Immature natural killer cell (primary cell): ENCODE measurements at regions not wholly inside any gene's neighbourhood (a gene's known extent, or its start where the extent isn't known, plus 50 kb on each side); places are given as distances from the start of the nearest gene placed in this dataset.
A peak's percentile ranks its signal among the peaks of the same experiment; 100 is the strongest.

Experiments
- DNase-seq, 3 donors: peaks; one replicate each; pipeline ENCODE4 v3.0.0; 2022; ENCODE audit warnings: mixed read lengths in 1 of 3
- H3K27ac Mint-ChIP-seq, 6 donors: one replicate each; pipeline ENCODE4 v1.8.0; 2020; ENCODE audit warnings: mixed read lengths in 6 of 6, mild to moderate bottlenecking in 5 of 6, inconsistent platforms in 4 of 6, moderate library complexity in 3 of 6
- H3K27me3 Mint-ChIP-seq, 3 donors: one replicate each; pipeline ENCODE4 v1.8.0; 2020 to 2021; ENCODE audit warnings: low read depth in 3 of 3, mild to moderate bottlenecking in 3 of 3, mixed read lengths in 3 of 3, moderate library complexity in 3 of 3, inconsistent platforms in 1 of 3
- H3K36me3 Mint-ChIP-seq, 3 donors: one replicate each; pipeline ENCODE4 v1.8.0; 2020; ENCODE audit warnings: mixed read lengths in 3 of 3, inconsistent platforms in 2 of 3, mild to moderate bottlenecking in 2 of 3
- H3K4me1 Mint-ChIP-seq, 2 donors: one replicate each; pipeline ENCODE4 v1.8.0; 2020; ENCODE audit warnings: inconsistent platforms in 2 of 2, mild to moderate bottlenecking in 2 of 2, mixed read lengths in 2 of 2, moderate library complexity in 1 of 2
- H3K4me3 Mint-ChIP-seq, 5 donors: one replicate each; pipeline ENCODE4 v1.8.0; 2020; ENCODE audit warnings: mild to moderate bottlenecking in 5 of 5, mixed read lengths in 5 of 5, inconsistent platforms in 3 of 5, moderate library complexity in 3 of 5
- H3K9me3 Mint-ChIP-seq, 6 donors: one replicate each; pipeline ENCODE4 v1.8.0; 2020; ENCODE audit warnings: mild to moderate bottlenecking in 6 of 6, mixed read lengths in 6 of 6, inconsistent platforms in 4 of 6, moderate library complexity in 3 of 6

DNA sequence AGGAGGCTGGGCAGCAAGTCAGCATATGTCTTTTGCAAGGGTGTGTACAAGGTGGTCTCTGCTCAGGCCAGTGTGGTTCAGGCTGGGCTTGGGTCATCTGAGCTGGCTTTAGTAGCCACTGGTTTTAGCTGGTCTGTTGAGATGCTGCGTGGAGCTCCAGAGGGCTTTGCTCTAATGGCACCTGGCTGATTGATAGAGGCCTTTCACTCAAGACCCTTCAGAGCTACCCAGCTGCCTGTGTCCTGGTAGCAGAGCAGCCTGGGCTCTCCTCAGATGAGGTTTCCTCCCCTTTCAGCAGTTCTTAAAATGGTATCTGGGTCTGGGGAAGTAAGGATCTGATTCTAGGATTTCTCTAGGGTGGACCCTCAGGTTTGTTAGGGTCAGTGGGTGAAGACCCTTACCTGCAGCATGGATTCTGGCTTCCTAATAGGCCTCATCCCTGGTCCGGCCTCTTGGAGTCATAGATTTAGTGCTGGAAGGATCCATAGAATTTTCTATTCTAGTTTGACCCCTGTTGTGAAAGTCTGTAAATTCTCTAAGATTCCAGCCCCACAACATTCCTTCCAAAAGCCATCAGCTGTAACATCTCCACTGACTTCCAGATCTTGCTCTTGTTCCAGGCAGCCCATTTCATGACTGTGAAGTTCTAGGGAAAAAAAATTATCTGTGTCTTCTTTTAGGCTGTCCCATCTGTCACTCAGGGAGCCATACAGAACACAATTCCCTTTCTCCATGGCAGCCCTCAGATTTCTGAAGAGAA, 190.2 kb upstream of the ZBED5 start:
- Mint-ChIP-seq H3K36me3 (no peaks in the 10 kb centered on the region), H3K4me1 (no peaks in the 10 kb centered on the region), H3K9me3 (peaks cover 0 to 2% (median 0%) of the 10 kb centered on the region in 6 donors), H3K4me3 (no peak overlapping the region), H3K27ac (no peak overlapping the region), H3K27me3 (peaks cover 0 to 2% (median 0%) of the 10 kb centered on the region in 3 donors)
- no peak for DNase-seq

DNA sequence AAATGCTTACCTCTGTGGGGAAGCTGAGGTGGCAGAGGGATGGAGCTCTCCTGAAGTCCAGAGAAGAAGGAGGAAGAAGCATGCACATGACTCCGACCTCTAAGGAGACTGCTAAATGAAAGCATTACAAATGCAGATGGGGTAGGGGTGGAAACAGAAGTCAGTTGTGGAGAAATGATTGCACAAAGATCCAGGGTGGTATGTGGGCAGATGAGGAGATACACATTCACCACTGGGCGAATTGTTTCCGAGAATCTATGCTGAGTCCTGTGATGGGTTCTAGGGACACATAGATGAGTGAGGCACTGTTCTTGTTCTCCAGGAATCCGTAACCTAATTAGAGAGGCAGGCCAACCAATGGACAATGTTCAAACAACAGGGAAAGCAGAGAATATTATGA, 188.9 kb upstream of the ZBED5 start:
- DNase-seq = no peak
- Mint-ChIP-seq H3K27me3 (peaks cover 0 to 2% (median 0%) of the 10 kb centered on the region in 3 donors), H3K4me3 (no peak overlapping the region), H3K4me1 (no peaks in the 10 kb centered on the region), H3K9me3 (peaks cover 0 to 2% (median 0%) of the 10 kb centered on the region in 6 donors), H3K27ac (no peak overlapping the region), H3K36me3 (no peaks in the 10 kb centered on the region)

- no peak for DNase-seq
- Mint-ChIP-seq H3K4me1 (no peaks in the 10 kb centered on the region), H3K27me3 (peaks cover 0 to 2% (median 0%) of the 10 kb centered on the region in 3 donors), H3K27ac (no peak overlapping the region), H3K9me3 (peaks cover 0 to 2% (median 0%) of the 10 kb centered on the region in 6 donors), H3K4me3 (no peak overlapping the region), H3K36me3 (no peaks in the 10 kb centered on the region)
These were observed 187.5 kb upstream of the ZBED5 start for GRCh38 chr11:11045156-11045930.

- Mint-ChIP-seq H3K36me3 (no peaks in the 10 kb centered on the region), H3K27me3 (peaks cover 0 to 3% (median 0%) of the 10 kb centered on the region in 3 donors), H3K9me3 (peaks cover 0 to 2% (median 0%) of the 10 kb centered on the region in 6 donors), H3K4me3 (no peak overlapping the region), H3K27ac (no peak overlapping the region), H3K4me1 (no peaks in the 10 kb centered on the region)
- DNase-seq = no peak
These were observed 186.4 kb upstream of the ZBED5 start for GRCh38 chr11:11044137-11044855.

GRCh38 chr11:11043721-11044120, 185.9 kb upstream of the ZBED5 start:
- Mint-ChIP-seq H3K27me3 (peaks cover 0 to 3% (median 0%) of the 10 kb centered on the region in 3 donors), H3K4me1 (no peaks in the 10 kb centered on the region), H3K4me3 (no peak overlapping the region), H3K27ac (no peak overlapping the region), H3K36me3 (no peaks in the 10 kb centered on the region), H3K9me3 (peaks cover 0 to 2% (median 0%) of the 10 kb centered on the region in 6 donors)
- no peak for DNase-seq

GRCh38 chr11:11039208-11039965, 181.5 kb upstream of the ZBED5 start:
- peaks cover 0 to 1% (median 0%) of the 10 kb centered on the region in 6 donors for H3K9me3 Mint-ChIP-seq
- H3K36me3 Mint-ChIP-seq = no peaks in the 10 kb centered on the region
- H3K4me1 Mint-ChIP-seq = no peaks in the 10 kb centered on the region
- no peak for DNase-seq
- H3K27me3 Mint-ChIP-seq = peaks cover 0 to 3% (median 3%) of the 10 kb centered on the region in 3 donors
- no peak overlapping the region for H3K27ac Mint-ChIP-seq
- no peak overlapping the region for H3K4me3 Mint-ChIP-seq

DNA sequence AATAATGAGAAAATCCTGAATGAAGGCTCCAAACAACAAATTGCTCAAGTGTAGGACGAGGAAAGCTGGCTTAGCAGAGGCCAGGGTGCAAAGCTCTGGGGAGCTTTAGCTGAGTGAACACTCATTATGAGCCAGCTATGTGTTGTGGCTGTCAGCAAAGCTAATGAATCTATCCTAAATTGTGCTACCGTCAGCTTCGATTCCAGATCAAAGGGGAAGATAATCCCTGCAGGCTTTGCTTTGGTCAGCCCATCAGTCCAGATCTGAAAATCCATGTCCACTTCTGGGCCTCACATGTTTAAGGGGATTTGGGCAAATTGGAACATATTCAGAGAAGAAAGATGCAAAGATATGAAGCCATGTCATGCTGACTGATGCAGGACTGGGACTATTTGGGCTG, 180.9 kb upstream of the ZBED5 start:
- Mint-ChIP-seq H3K9me3 (peaks cover 0 to under 1% (median 0%) of the 10 kb centered on the region in 6 donors), H3K4me1 (no peaks in the 10 kb centered on the region), H3K36me3 (no peaks in the 10 kb centered on the region), H3K4me3 (no peak overlapping the region), H3K27ac (no peak overlapping the region), H3K27me3 (peaks cover 0 to 4% (median 2%) of the 10 kb centered on the region in 3 donors)
- DNase-seq = no peak

- no peak overlapping the region for H3K4me3 Mint-ChIP-seq
- H3K36me3 Mint-ChIP-seq = no peaks in the 10 kb centered on the region
- no peak overlapping the region for H3K27ac Mint-ChIP-seq
These were observed 180.5 kb upstream of the ZBED5 start for GRCh38 chr11:11038352-11038751.

DNA sequence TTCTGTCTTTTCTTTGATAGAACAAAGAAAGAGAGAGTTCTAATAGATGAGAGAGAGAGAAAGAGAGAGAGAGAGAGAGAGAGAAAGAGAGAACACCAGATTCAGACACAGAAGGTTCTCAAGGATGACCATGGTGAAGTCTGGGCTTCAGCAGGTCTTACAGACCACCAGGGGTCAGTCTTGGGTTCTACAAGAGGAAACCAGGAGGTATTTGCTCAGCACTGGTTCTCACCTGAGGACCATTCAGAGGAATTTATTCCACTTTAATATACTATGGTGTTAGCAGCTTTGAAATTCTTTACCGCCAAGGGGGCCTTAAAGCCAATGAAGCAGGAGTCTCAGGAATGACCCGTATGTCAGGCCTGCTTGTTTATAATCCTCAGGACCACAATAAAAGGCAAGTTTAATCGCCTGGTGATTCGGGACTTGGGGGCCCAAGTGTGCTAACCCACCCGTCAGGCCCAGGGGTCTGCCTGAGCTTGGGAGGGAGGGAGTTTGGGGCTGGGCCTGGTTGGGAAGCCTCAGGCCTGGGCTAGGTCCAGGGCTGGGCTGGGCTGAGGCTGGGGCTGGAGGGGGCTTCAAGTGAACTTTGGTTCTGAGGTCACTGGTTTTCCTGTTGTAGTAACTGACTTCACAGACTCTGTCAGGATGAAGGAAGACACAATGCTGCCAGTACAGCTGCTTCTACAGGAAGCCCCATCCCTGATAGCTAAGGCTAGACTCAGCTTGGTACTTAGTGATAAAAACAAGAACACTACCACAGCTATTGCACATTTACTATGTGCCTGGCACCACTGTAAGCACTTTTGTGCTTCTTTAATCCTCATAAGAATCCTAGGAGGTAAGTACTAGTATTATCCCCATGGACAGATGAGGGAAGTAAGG, 179.2 kb upstream of the ZBED5 start:
- no peak overlapping the region for H3K4me3 Mint-ChIP-seq
- peak; percentile 5 to 30 (median 21) for DNase-seq
- no peaks in the 10 kb centered on the region for H3K9me3 Mint-ChIP-seq
- H3K36me3 Mint-ChIP-seq = no peaks in the 10 kb centered on the region
- H3K27me3 Mint-ChIP-seq = peaks cover 0 to 4% (median 1%) of the 10 kb centered on the region in 3 donors
- no peak overlapping the region for H3K27ac Mint-ChIP-seq
- H3K4me1 Mint-ChIP-seq = no peaks in the 10 kb centered on the region

More at GRCh38 chr11:11038352-11038751, 180.5 kb upstream of the ZBED5 start:
- H3K4me1 Mint-ChIP-seq = no peaks in the 10 kb centered on the region
- no peaks in the 10 kb centered on the region for H3K9me3 Mint-ChIP-seq
- peaks cover 0 to 4% (median 1%) of the 10 kb centered on the region in 3 donors for H3K27me3 Mint-ChIP-seq
- no peak for DNase-seq

GRCh38 chr11:11036185-11036847, 178.5 kb upstream of the ZBED5 start:
- DNase-seq = no peak
- H3K9me3 Mint-ChIP-seq = no peaks in the 10 kb centered on the region
- H3K27ac Mint-ChIP-seq = no peak overlapping the region
- no peak overlapping the region for H3K4me3 Mint-ChIP-seq
- no peaks in the 10 kb centered on the region for H3K4me1 Mint-ChIP-seq
- no peaks in the 10 kb centered on the region for H3K36me3 Mint-ChIP-seq
- H3K27me3 Mint-ChIP-seq = peaks cover 0 to 4% (median 1%) of the 10 kb centered on the region in 3 donors

GRCh38 chr11:11035331-11035730, 177.5 kb upstream of the ZBED5 start:
- no peaks in the 10 kb centered on the region for H3K36me3 Mint-ChIP-seq
- H3K4me1 Mint-ChIP-seq = no peaks in the 10 kb centered on the region
- H3K9me3 Mint-ChIP-seq = no peaks in the 10 kb centered on the region
- peaks cover 0 to 4% (median under 1%) of the 10 kb centered on the region in 3 donors for H3K27me3 Mint-ChIP-seq
- H3K27ac Mint-ChIP-seq = no peak overlapping the region
- H3K4me3 Mint-ChIP-seq = no peak overlapping the region
- no peak for DNase-seq

- H3K27ac Mint-ChIP-seq = no peak overlapping the region
- H3K36me3 Mint-ChIP-seq = no peaks in the 10 kb centered on the region
- peaks cover 0 to 4% (median 0%) of the 10 kb centered on the region in 3 donors for H3K27me3 Mint-ChIP-seq
- no peaks in the 10 kb centered on the region for H3K9me3 Mint-ChIP-seq
- no peaks in the 10 kb centered on the region for H3K4me1 Mint-ChIP-seq
- DNase-seq = no peak
- no peak overlapping the region for H3K4me3 Mint-ChIP-seq
These were observed 176.6 kb upstream of the ZBED5 start for GRCh38 chr11:11034476-11034875.
